IMR-90 (cell line): ENCODE measurements at regions not wholly inside any gene's neighbourhood (a gene's known extent, or its start where the extent isn't known, plus 50 kb on each side); places are given as distances from the start of the nearest gene placed in this dataset.

Source experiments
- ATAC-seq: fragments of 200-7000 bp; cut with Tn5 transposase; 2 replicates; pipeline ENCODE4 v1.9.1; 2020; ENCODE audit warnings: low read depth, mild to moderate bottlenecking, moderate library complexity
- BruUV-seq: library from RNA; stranded (reverse); fragments of 400-500 nt; replicated peaks from 2 replicates; lab custom pipeline; 2021; lab: Mats Ljungman, UMichigan
- CTCF ChIA-PET: fragments of 300-600 bp; formaldehyde crosslinking; extraction: SDS; loops from one replicate; lab custom pipeline; 2021; ENCODE audit warnings: antibody characterized with exemption; lab: Yijun Ruan, JAX
- POLR2A ChIA-PET: fragments of 300-600 bp; sonication (Branson Sonifier 250); formaldehyde crosslinking; loops from one replicate; lab custom pipeline; 2022; ENCODE audit warnings: antibody characterized with exemption; ENCODE audit not compliant: unreplicated experiment; lab: Charles Lee
- DNase-seq: peaks from one replicate; pipeline ENCODE4 v3.0.0; 2013
- H2AFZ ChIP-seq: replicated peaks from 2 replicates; pipeline ENCODE3; 2013; ENCODE audit warnings: low read length, mild to moderate bottlenecking; ENCODE audit not compliant: poor library complexity
- H2AK5ac ChIP-seq: 2 replicates; pipeline ENCODE4 v1.6.1; 2013; ENCODE audit warnings: low read depth, low read length, inconsistent platforms
- H2AK9ac ChIP-seq: replicated peaks from 2 replicates; pipeline ENCODE3; 2013; ENCODE audit warnings: mild to moderate bottlenecking, low read depth, low read length, moderate library complexity; ENCODE audit not compliant: poor library complexity
- H2BK120ac ChIP-seq: 2 replicates; pipeline ENCODE4 v1.6.1; 2013; ENCODE audit warnings: low read depth, low read length, inconsistent platforms
- H2BK15ac ChIP-seq: 3 replicates; pipeline ENCODE4 v1.6.1; 2013; ENCODE audit warnings: low read depth, low read length, inconsistent platforms
- H2BK20ac ChIP-seq: 2 replicates; pipeline ENCODE4 v1.6.1; 2013; ENCODE audit warnings: low read depth, mild to moderate bottlenecking, inconsistent platforms, low read length, moderate library complexity
- H2BK5ac ChIP-seq: 2 replicates; pipeline ENCODE4 v1.6.1; 2013; ENCODE audit warnings: mild to moderate bottlenecking, low read depth, low read length, inconsistent platforms; ENCODE audit not compliant: poor library complexity, severe bottlenecking
- H3K14ac ChIP-seq: replicated peaks from 2 replicates; pipeline ENCODE4 v1.6.1; 2013; ENCODE audit warnings: low read depth, low read length, inconsistent platforms
- H3K18ac ChIP-seq: 2 replicates; pipeline ENCODE4 v1.6.1; 2013; ENCODE audit warnings: low read depth, low read length, control low read depth
- H3K23ac ChIP-seq: 2 replicates; pipeline ENCODE4 v1.6.1; 2013; ENCODE audit warnings: low read depth, low read length, inconsistent platforms
- H3K27ac ChIP-seq: 2 replicates; pipeline ENCODE4 v1.5.1; 2013; ENCODE audit warnings: mild to moderate bottlenecking, control low read depth, low read length; ENCODE audit not compliant: insufficient read depth
- H3K27me3 ChIP-seq: 2 replicates; pipeline ENCODE4 v1.6.1; 2013; ENCODE audit warnings: low read length; ENCODE audit not compliant: control insufficient read depth, insufficient read depth
- H3K36me3 ChIP-seq: 2 replicates; pipeline ENCODE4 v1.6.1; 2013; ENCODE audit warnings: low read length, mixed read lengths; ENCODE audit not compliant: control insufficient read depth, insufficient read depth
- H3K4ac ChIP-seq: 2 replicates; pipeline ENCODE4 v1.6.1; 2013; ENCODE audit warnings: low read depth, low read length, inconsistent platforms
- H3K4me1 ChIP-seq: 2 replicates; pipeline ENCODE4 v1.6.1; 2013; ENCODE audit warnings: low read length, mixed read lengths; ENCODE audit not compliant: control insufficient read depth, insufficient read depth
- H3K4me2 ChIP-seq: 2 replicates; pipeline ENCODE4 v1.6.1; 2013; ENCODE audit warnings: low read depth, mild to moderate bottlenecking, control low read depth, low read length, moderate library complexity
- H3K4me3 ChIP-seq: 2 replicates; pipeline ENCODE4 v1.5.1; 2013; ENCODE audit warnings: low read depth, mild to moderate bottlenecking, control low read depth, low read length, moderate library complexity; ENCODE audit not compliant: insufficient read depth
- H3K56ac ChIP-seq: 2 replicates; pipeline ENCODE4 v1.6.1; 2013; ENCODE audit warnings: low read length, inconsistent platforms; ENCODE audit not compliant: insufficient read depth; ENCODE audit errors: extremely low read depth
- H3K79me1 ChIP-seq, 2 experiments: 2 replicates each; pipeline ENCODE4 v1.6.1; 2013; ENCODE audit warnings: low read length in 2 of 2, inconsistent platforms in 1 of 2, low read depth in 1 of 2
- H3K9ac ChIP-seq: 2 replicates; pipeline ENCODE4 v1.6.1; 2013; ENCODE audit warnings: low read depth, low read length, control low read depth
- H3K9me1 ChIP-seq: 2 replicates; pipeline ENCODE4 v1.6.1; 2013; ENCODE audit warnings: low read length, inconsistent platforms; ENCODE audit not compliant: insufficient read depth
- H3K9me3 ChIP-seq: 2 replicates; pipeline ENCODE4 v1.6.1; 2013; ENCODE audit warnings: low read length; ENCODE audit not compliant: control insufficient read depth, insufficient read depth
- H4K20me1 ChIP-seq: 2 replicates; pipeline ENCODE4 v1.6.1; 2013; ENCODE audit warnings: low read length, inconsistent platforms; ENCODE audit not compliant: insufficient read depth
- H4K5ac ChIP-seq: 2 replicates; pipeline ENCODE4 v1.6.1; 2013; ENCODE audit warnings: mild to moderate bottlenecking, low read depth, low read length, control low read depth
- H4K8ac ChIP-seq, 2 experiments: 2 replicates each; pipeline ENCODE4 v1.6.1; 2013; ENCODE audit warnings: low read depth in 2 of 2, low read length in 2 of 2, control low read depth in 1 of 2, inconsistent platforms in 1 of 2
- H4K91ac ChIP-seq: 2 replicates; pipeline ENCODE4 v1.6.1; 2013; ENCODE audit warnings: low read depth, low read length, inconsistent platforms; ENCODE audit not compliant: insufficient read depth
- FOS ChIP-seq: fragments of 150-350 bp; IDR thresholded peaks from 2 replicates; pipeline ENCODE4 v1.6.1; 2016; ENCODE audit warnings: low read depth, low read length
- MXI1 ChIP-seq: IDR thresholded peaks from 2 replicates; pipeline ENCODE4 v1.6.1; 2012; ENCODE audit warnings: low read depth, mild to moderate bottlenecking, low read length, moderate library complexity, borderline replicate concordance
- RAD21 ChIP-seq: IDR thresholded peaks from 2 replicates; pipeline ENCODE4 v1.6.1; 2012; ENCODE audit warnings: low read length, improper control_type of control experiment
- RFX5 ChIP-seq: IDR thresholded peaks from 2 replicates; pipeline ENCODE4 v1.8.0; 2012; ENCODE audit warnings: low read depth, mild to moderate bottlenecking, low read length, moderate library complexity
- WGBS, 2 experiments: methylation state at CpG; one replicate each; pipeline versions ENCODE4 v1.1.5 to v1.1.7; 2013; ENCODE audit warnings: missing lambda C conversion rate in 2 of 2; ENCODE audit not compliant: insufficient read length in 1 of 2; ENCODE audit errors: extremely low coverage in 2 of 2; 5-methylcytosine and 5-hydroxymethylcytosine counted together
- dilution Hi-C: fragments of 300-500 bp; cut with HindIII; formaldehyde crosslinking; loops from one replicate; pipeline ENCODE4 v1.14.3; 2018; ENCODE audit warnings: low sequenced_read_pairs; ENCODE audit not compliant: unreplicated experiment
- in situ Hi-C: fragments of 300-500 bp; cut with MboI; formaldehyde crosslinking; loops from 3 replicates; pipeline ENCODE4 v1.14.3; 2019; ENCODE audit warnings: low sequenced_read_pairs, inconsistent platforms, mixed read lengths
- intact Hi-C: fragments of 100-400 bp; cut with micrococcal nuclease; formaldehyde crosslinking; loops from 2 replicates; pipeline ENCODE4 v1.10.0; 2022
- TF ChIP-seq, protein P1 (sequence below): conservative IDR thresholded peaks from 2 replicates; pipeline ENCODE4 v1.5.1; 2012; ENCODE audit warnings: mild to moderate bottlenecking, low read depth, low read length, improper control_type of control experiment

DNA sequence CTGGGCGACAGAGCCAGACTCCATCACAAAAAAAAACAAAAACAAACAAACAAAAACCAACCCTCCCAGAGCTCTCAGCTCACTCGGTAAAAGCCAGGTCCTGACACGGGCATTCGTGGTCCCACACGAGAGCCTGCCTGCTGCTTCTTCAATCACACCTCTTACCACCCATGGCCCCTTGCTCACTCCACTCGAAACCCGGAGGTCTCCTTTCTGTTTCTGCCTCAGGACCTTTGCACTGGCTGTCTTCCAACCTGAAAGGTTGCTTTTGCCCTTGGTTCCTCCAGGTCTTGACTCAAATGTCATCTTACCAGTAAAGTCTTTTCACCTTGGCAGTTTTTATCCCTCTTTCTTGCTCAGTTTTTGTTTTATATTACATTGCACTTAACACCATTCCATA lies 169.6 kb downstream of the EVX1 start:
- in situ Hi-C loops (no loop called here), intact Hi-C loops (no loop called here), dilution Hi-C loops (no loop called here)
- H3K9me1 ChIP-seq: no peaks in the 10 kb centered on the region
- 76% methylated on average over 6 of the region's 7 CpGs; no CpG with 5 or more reads in 1 of the 2 experiments for WGBS, 2 experiments
- H4K91ac ChIP-seq: no peak overlapping the region
- no peaks in the 10 kb centered on the region for H3K4me1 ChIP-seq
- no peak overlapping the region for H3K9ac ChIP-seq
- no peak overlapping the region for H3K4ac ChIP-seq
- no peaks in the 10 kb centered on the region for H3K9me3 ChIP-seq
- no peak overlapping the region for H2BK120ac ChIP-seq
- H2AK5ac ChIP-seq: no peak overlapping the region
- no peak overlapping the region for H4K8ac ChIP-seq
- no peak overlapping the region for H2AK9ac ChIP-seq
- H3K4me3 ChIP-seq: no peak overlapping the region
- TF ChIP-seq FOS (no peak), RFX5 (no peak), RAD21 (no peak), MXI1 (no peak)
- TF ChIP-seq, protein P1, sequence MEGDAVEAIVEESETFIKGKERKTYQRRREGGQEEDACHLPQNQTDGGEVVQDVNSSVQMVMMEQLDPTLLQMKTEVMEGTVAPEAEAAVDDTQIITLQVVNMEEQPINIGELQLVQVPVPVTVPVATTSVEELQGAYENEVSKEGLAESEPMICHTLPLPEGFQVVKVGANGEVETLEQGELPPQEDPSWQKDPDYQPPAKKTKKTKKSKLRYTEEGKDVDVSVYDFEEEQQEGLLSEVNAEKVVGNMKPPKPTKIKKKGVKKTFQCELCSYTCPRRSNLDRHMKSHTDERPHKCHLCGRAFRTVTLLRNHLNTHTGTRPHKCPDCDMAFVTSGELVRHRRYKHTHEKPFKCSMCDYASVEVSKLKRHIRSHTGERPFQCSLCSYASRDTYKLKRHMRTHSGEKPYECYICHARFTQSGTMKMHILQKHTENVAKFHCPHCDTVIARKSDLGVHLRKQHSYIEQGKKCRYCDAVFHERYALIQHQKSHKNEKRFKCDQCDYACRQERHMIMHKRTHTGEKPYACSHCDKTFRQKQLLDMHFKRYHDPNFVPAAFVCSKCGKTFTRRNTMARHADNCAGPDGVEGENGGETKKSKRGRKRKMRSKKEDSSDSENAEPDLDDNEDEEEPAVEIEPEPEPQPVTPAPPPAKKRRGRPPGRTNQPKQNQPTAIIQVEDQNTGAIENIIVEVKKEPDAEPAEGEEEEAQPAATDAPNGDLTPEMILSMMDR: no peak
- H2BK15ac ChIP-seq: no peak overlapping the region
- H3K14ac ChIP-seq: no peak overlapping the region
- no peak overlapping the region for H3K23ac ChIP-seq
- no TSS peak for BruUV-seq
- H3K18ac ChIP-seq: no peak overlapping the region
- DNase-seq (no peak), ATAC-seq (no peak)
- ChIA-PET CTCF (no interaction called here), POLR2A (no interaction called here)
- H3K4me2 ChIP-seq: no peak overlapping the region
- H3K79me1 ChIP-seq: no peaks in the 10 kb centered on the region
- no peak overlapping the region for H2BK20ac ChIP-seq
- no peak overlapping the region for H2BK5ac ChIP-seq
- no peak overlapping the region for H3K27ac ChIP-seq
- H2AFZ ChIP-seq: no peak overlapping the region
- H3K56ac ChIP-seq: no peak overlapping the region
- H4K5ac ChIP-seq: no peak overlapping the region
- H3K36me3 ChIP-seq: no peaks in the 10 kb centered on the region
- H4K20me1 ChIP-seq: no peaks in the 10 kb centered on the region
- peaks cover 10% of the 10 kb centered on the region for H3K27me3 ChIP-seq
